NCI-H2107 treated with DMSO at 0.1 percent for 48 hours (cell line): ENCODE measurements at regions not wholly inside any gene's neighbourhood (a gene's known extent, or its start where the extent isn't known, plus 50 kb on each side); places are given as distances from the start of the nearest gene placed in this dataset.

Experiments used
- DNase-seq: peaks from one replicate; lab custom pipeline; 2025; ENCODE audit not compliant: unreplicated experiment; lab: John Stamatoyannopoulos, UW

GRCh38 chr13:90995614-90996013 lies 351.9 kb upstream of the MIR17HG start:
- no peak for DNase-seq

DNA sequence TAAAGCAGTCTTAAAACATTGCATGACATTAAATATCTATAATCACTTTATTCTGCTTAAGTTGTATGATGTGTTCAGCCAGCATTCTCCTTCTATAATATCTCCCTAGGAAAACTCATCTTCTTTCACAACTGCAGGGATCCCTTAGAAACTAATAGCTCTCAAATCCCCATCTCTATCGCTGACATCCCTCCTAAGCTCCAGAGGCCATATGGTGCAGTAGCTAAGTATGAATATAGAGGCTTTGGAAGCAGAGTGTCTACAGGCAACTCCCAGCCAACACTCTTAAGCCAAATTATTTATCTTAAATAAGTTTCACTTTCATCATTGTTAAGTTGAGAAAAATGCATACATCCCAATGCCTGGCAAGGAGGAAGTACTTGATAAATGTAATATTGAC lies 349.5 kb upstream of the MIR17HG start:
- DNase-seq: no peak

GRCh38 chr13:90999401-90999800 lies 348.1 kb upstream of the MIR17HG start:
- no peak for DNase-seq

GRCh38 chr13:91001371-91001770 lies 346.1 kb upstream of the MIR17HG start:
- no peak for DNase-seq

GRCh38 chr13:91014696-91015095 lies 332.8 kb upstream of the MIR17HG start:
- DNase-seq: no peak

DNA sequence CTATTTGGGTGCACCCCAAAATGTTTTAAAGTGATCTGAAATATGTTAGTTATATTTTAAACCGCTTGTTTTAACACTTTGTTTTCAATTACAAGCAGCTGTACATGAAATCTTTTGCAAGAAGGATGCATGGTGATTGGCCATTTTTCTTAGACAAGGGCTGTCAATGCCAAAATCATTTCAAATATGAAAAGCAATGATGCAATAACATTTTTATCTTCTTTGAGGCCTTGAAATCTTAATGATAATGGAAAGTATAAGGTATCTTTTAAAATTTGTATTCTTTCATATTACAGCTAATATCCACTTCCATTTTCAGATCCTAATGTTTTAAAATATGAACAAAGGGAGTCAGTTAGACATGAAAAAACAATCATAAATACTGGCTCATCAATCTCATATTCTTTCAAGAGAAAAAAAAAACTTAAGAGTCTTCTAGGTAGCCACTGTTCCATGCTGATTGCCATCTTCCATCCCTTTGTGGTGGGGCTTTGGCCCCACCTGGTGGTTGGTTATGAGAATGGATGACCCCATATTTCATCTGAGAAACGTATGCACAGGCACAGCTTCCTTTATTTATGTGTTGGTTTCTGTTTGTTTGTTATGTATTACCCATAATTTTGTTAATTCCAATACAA lies 330.3 kb upstream of the MIR17HG start:
- DNase-seq: peak; percentile 21

- no peak for DNase-seq
Measured at GRCh38 chr13:91017669-91018053, 329.8 kb upstream of the MIR17HG start.

DNA sequence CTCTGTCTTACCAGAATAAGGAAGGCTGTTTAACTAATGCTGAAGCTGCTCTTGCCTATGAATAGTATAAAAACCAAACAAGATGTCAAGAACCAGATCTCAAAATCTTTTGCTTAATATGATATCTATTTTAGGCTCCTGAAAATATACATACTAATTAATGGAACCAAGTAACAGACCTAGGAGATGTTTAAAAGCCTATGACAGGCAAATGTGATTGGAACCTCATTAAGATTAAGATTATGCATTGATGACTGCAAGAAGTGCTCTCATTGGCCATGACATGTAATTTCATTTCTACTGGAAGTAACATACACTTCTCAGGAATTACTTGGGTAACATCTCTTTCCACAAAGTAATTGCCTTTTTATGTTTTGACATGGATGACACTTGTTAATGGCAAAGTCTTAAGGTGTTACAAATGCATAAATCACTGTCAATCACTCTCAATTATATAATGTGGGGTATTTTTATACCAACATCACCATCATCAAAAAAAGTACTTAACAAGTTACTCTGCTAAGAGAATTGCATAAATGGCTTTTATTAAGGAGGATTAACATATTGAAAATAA lies 326.9 kb upstream of the MIR17HG start:
- no peak for DNase-seq

GRCh38 chr13:91024157-91024792 lies 323.2 kb upstream of the MIR17HG start:
- no peak for DNase-seq

DNA sequence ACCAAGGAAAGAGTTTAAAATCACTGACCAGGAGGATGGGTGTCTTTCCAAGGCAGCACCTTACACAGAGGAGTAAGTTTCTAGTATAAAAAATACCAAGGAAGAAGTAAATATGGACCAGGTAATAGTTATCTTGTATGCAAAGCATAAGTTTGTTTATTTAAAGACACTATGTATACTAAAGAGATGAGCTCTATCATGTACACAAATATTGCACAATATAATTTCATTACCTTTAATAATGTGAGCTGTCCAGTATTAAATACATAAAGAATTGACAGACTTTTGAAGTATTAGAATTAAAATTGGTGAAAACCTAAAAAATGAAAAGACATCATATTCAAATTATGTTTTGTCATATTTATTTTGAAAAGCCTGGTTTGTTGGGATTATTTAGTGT lies 322.0 kb upstream of the MIR17HG start:
- no peak for DNase-seq

DNA sequence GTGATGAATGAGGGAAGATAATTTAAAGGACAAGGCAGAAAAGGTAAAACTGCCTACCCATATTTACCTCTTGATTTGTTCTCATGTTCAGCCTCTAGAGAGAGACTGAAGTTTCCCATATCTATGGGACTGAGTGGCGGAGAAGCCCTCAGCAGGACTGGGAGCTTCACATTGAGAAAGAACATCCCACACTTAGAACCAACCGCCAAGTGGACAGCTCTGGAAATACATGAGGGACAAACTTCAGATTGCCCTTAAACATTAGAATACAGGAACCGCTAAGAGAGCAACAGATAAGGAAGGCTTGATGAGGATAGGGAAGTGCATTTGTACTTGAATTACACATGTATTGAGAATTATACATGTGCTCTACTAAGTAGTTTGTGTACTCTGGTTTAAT lies 316.0 kb upstream of the MIR17HG start:
- DNase-seq: no peak

DNA sequence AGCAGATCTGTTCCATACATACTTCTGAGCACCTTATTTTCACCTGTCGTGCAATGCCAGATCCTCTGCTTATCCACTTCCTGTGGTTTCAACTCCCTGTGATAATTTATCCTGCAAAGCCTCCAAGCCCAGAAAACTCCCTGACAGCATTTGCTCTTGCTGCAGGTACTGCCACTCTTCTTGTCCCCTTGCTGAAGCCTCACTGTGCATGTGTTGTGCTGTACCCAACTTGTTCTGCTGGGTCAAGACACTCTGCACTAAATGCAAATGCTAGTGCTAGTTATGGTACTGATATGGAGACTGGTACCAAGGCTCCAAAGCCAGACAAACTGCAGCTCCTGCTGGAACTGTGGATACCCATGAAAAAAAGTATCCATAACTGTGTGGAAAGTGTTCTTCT lies 315.4 kb upstream of the MIR17HG start:
- DNase-seq: no peak

- no peak for DNase-seq
Measured at GRCh38 chr13:91036886-91037285, 310.6 kb upstream of the MIR17HG start.

DNA sequence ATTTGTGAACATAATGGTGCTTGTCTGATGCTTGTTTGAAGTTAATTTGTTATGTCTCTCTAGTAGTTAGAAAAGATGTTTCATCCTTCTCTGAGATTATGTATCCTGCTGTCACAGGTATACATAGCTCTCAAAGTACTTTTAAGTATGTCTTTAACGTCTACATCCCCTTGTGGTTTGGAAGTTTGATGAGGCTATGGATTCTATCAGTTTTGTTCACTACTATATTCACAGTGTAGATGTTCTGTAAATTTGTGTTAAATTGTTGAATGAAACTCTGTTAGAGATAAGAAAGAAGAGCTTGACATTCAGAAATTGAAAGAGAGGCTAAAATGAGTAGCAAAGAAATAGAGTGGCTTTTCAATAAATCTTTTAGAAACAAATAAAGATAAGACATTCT lies 304.6 kb upstream of the MIR17HG start:
- DNase-seq: no peak

- DNase-seq: no peak
Measured at GRCh38 chr13:91045351-91046034, 302.0 kb upstream of the MIR17HG start.

DNA sequence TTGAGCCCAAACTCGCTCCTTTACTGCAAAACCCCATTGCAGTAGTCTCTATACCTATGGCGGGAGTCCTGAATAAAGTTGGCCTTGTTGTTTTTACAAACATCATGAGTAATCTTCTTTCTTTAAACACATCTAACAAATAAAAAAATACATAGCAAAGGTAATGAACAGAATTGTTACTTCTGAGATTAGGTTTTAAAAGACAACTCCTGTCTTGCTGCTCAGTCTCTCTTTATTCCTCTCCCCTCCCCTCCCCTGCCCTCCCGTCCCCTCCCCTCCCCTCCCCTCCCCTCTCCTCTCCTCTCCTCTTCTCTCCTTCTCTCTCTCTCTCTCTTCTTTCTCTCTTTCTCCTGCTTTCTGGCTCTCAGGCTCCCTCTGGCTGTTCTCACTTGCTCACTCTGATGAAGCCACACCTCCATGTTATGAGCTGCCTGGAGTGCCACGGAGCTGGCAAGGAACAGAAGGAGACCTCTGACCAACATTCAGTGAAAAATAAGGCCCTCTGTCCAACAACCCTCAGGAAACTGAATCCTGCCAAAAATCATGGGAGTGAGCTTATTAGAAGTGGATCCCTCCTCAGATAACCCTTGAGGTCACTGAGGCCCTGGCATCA lies 300.7 kb upstream of the MIR17HG start:
- no peak for DNase-seq

DNA sequence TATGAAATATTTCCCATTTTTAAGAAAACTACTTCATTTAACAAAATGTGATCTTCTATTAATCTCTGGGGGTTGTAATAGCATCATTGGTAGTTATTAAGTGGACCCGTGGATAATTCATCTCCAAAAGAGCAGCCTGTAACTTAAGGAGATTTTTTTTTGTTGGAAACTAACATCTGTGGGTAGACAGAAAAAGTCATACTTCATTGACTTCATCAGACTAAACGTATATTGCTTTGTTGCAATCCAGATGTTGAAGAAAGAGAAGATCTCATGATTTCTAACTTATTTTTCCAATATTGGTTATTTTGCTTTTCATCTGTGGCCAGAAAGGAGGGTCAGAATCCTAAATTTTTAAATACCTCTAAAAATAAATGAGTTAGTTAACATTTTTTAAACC lies 296.5 kb upstream of the MIR17HG start:
- no peak for DNase-seq

DNA sequence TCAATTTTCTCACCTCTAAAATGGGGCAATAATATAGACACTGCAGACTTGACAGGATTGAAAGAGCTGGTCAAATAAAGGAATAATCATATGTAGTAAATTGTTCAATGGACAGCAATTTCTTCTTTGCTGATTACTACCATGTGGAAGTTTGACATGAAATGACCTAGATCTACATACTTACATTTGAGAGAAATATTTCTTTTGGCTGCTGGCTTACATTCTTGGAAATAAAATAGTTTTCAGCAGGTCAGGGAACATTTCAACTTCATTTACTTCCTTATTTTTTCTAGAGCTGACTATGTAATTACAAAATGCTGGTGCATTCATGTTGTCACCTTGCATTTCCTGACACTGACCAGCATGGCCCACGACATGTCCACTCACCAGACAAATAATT lies 294.6 kb upstream of the MIR17HG start:
- DNase-seq: no peak

GRCh38 chr13:91053318-91054065 lies 294.0 kb upstream of the MIR17HG start:
- no peak for DNase-seq

- DNase-seq: no peak
Measured at GRCh38 chr13:91054902-91055301, 292.6 kb upstream of the MIR17HG start.

DNA sequence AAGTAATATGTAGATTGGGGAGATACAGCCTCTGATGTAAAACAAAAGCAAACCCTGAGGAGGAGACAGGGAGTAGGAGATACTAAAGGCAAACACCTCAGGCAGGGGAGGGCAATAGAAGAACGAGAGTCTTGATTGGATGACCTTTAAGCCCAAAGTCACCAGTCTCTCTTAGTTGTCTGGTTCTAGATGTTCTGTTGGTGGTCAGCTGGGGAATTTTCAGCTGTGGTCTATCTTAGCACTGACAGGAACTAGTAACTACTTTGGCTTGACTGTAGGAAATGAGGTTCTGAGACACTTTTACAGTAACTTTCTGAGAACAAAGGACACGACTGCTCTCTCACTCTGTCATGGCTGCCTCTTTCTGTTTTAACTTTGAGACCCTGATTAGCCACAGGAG lies 290.7 kb upstream of the MIR17HG start:
- no peak for DNase-seq
